H9 (cell line): ENCODE measurements at regions not wholly inside any gene's neighbourhood (a gene's known extent, or its start where the extent isn't known, plus 50 kb on each side); places are given as distances from the start of the nearest gene placed in this dataset.

Experiments used
- DNase-seq: peaks from one replicate; pipeline ENCODE4 v3.0.0-alpha.2; 2017
- H2AFZ ChIP-seq: one replicate; pipeline ENCODE4 v1.6.1; 2013; ENCODE audit warnings: mild to moderate bottlenecking, low read length, control low read depth, moderate library complexity
- H2AK5ac ChIP-seq: 2 replicates; pipeline ENCODE4 v1.6.1; 2013; ENCODE audit warnings: low read length, control low read depth, mixed read lengths; ENCODE audit not compliant: insufficient read length
- H2BK120ac ChIP-seq: one replicate; pipeline ENCODE4 v1.6.1; 2013; ENCODE audit warnings: low read depth, mild to moderate bottlenecking, low read length, control low read depth, inconsistent platforms; ENCODE audit not compliant: poor library complexity, severe bottlenecking
- H2BK12ac ChIP-seq: 2 replicates; pipeline ENCODE4 v1.6.1; 2013; ENCODE audit warnings: low read length, control low read depth, mixed read lengths, low read depth; ENCODE audit not compliant: insufficient read length
- H2BK15ac ChIP-seq: 2 replicates; pipeline ENCODE4 v1.6.1; 2013; ENCODE audit warnings: low read depth, low read length, control low read depth
- H2BK20ac ChIP-seq: one replicate; pipeline ENCODE4 v1.6.1; 2013; ENCODE audit warnings: low read depth, mild to moderate bottlenecking, low read length, control low read depth, inconsistent platforms; ENCODE audit not compliant: poor library complexity, severe bottlenecking
- H2BK5ac ChIP-seq: 2 replicates; pipeline ENCODE4 v1.6.1; 2013; ENCODE audit warnings: low read length, control low read depth, mixed read lengths; ENCODE audit not compliant: insufficient read length
- H3K14ac ChIP-seq: 2 replicates; pipeline ENCODE4 v1.6.1; 2013; ENCODE audit warnings: low read length, control low read depth; ENCODE audit not compliant: insufficient read depth
- H3K18ac ChIP-seq: 2 replicates; pipeline ENCODE4 v1.6.1; 2013; ENCODE audit warnings: low read depth, mild to moderate bottlenecking, mixed read lengths, low read length, control low read depth; ENCODE audit not compliant: insufficient read length
- H3K23ac ChIP-seq: 2 replicates; pipeline ENCODE4 v1.6.1; 2013; ENCODE audit warnings: low read length, control low read depth, mixed read lengths, low read depth; ENCODE audit not compliant: insufficient read length
- H3K23me2 ChIP-seq: 2 replicates; pipeline ENCODE4 v1.6.1; 2013; ENCODE audit warnings: low read depth, mild to moderate bottlenecking, mixed read lengths, low read length, control low read depth; ENCODE audit not compliant: insufficient read length, poor library complexity, severe bottlenecking
- H3K27ac ChIP-seq: 2 replicates; pipeline ENCODE4 v1.5.1; 2013; ENCODE audit warnings: low read length, control low read depth, mixed read lengths, low read depth; ENCODE audit not compliant: insufficient read length
- H3K27me3 ChIP-seq: 2 replicates; pipeline ENCODE4 v1.6.1; 2013; ENCODE audit warnings: low read length, control low read depth, inconsistent platforms; ENCODE audit not compliant: insufficient read depth
- H3K4ac ChIP-seq: 2 replicates; pipeline ENCODE4 v1.6.1; 2013; ENCODE audit warnings: low read depth, mild to moderate bottlenecking, control low read depth, inconsistent platforms, low read length, moderate library complexity
- H3K4me1 ChIP-seq: 2 replicates; pipeline ENCODE4 v1.6.1; 2013; ENCODE audit warnings: low read length, control low read depth, inconsistent platforms; ENCODE audit not compliant: insufficient read depth
- H3K4me2 ChIP-seq: 2 replicates; pipeline ENCODE4 v1.6.1; 2013; ENCODE audit warnings: low read length, control low read depth, mixed read lengths; ENCODE audit not compliant: insufficient read length, insufficient read depth
- H3K56ac ChIP-seq: 2 replicates; pipeline ENCODE4 v1.6.1; 2013; ENCODE audit warnings: low read depth, mild to moderate bottlenecking, mixed read lengths, low read length, control low read depth; ENCODE audit not compliant: insufficient read length
- H3K79me1 ChIP-seq: 2 replicates; pipeline ENCODE4 v1.6.1; 2013; ENCODE audit warnings: low read depth, mild to moderate bottlenecking, moderate library complexity, low read length, control low read depth, inconsistent platforms; ENCODE audit not compliant: insufficient read depth, poor library complexity, severe bottlenecking
- H3K79me2 ChIP-seq: 2 replicates; pipeline ENCODE4 v1.6.1; 2013; ENCODE audit warnings: low read length, control low read depth, inconsistent platforms; ENCODE audit not compliant: insufficient read depth
- H3K9ac ChIP-seq: 2 replicates; pipeline ENCODE4 v1.6.1; 2013; ENCODE audit warnings: low read length, control low read depth, mixed read lengths; ENCODE audit not compliant: insufficient read length; ENCODE audit errors: extremely low read depth
- H3K9me3 ChIP-seq: one replicate; pipeline ENCODE4 v1.6.1; 2013; ENCODE audit warnings: low read depth, low read length, inconsistent platforms; ENCODE audit not compliant: control insufficient read depth
- H3T11ph ChIP-seq: one replicate; pipeline ENCODE4 v1.6.1; 2013; ENCODE audit warnings: mild to moderate bottlenecking, low read length, control low read depth, inconsistent platforms
- H4K20me1 ChIP-seq: one replicate; pipeline ENCODE4 v1.6.1; 2013; ENCODE audit not compliant: control insufficient read depth, insufficient read length, insufficient read depth
- H4K5ac ChIP-seq: 2 replicates; pipeline ENCODE4 v1.6.1; 2013; ENCODE audit warnings: low read depth, mild to moderate bottlenecking, mixed read lengths, low read length, control low read depth; ENCODE audit not compliant: insufficient read length
- H4K8ac ChIP-seq: replicated peaks from 2 replicates; pipeline ENCODE4 v1.6.1; 2013; ENCODE audit warnings: low read length, control low read depth, mixed read lengths, low read depth; ENCODE audit not compliant: insufficient read length
- H4K91ac ChIP-seq: 2 replicates; pipeline ENCODE4 v1.6.1; 2013; ENCODE audit warnings: low read depth, mild to moderate bottlenecking, moderate library complexity, mixed read lengths, low read length, control low read depth; ENCODE audit not compliant: insufficient read length
- H3K27ac Mint-ChIP-seq, 3 experiments: 2 replicates in 2 of 3; 3 replicates in 1 of 3; pipeline ENCODE4 v1.8.0; 2020 to 2021; ENCODE audit warnings: mixed read lengths in 3 of 3, mild to moderate bottlenecking in 1 of 3, moderate library complexity in 1 of 3
- H3K27me3 Mint-ChIP-seq: 2 replicates; pipeline ENCODE4 v1.8.0; 2021; ENCODE audit warnings: low read depth, mild to moderate bottlenecking, moderate library complexity, mixed read lengths
- H3K36me3 Mint-ChIP-seq, 3 experiments: 2 replicates in 2 of 3; 3 replicates in 1 of 3; pipeline ENCODE4 v1.8.0; 2020 to 2021; ENCODE audit warnings: low read depth in 3 of 3, mixed read lengths in 3 of 3; ENCODE audit not compliant: insufficient read depth in 1 of 3
- H3K4me1 Mint-ChIP-seq, 2 experiments: 2 replicates each; pipeline ENCODE4 v1.8.0; 2020; ENCODE audit warnings: mixed read lengths in 2 of 2
- H3K4me3 Mint-ChIP-seq, 2 experiments: 2 replicates in 1 of 2; 3 replicates in 1 of 2; pipeline ENCODE4 v1.8.0; 2020 to 2021; ENCODE audit warnings: mild to moderate bottlenecking in 2 of 2, mixed read lengths in 2 of 2, moderate library complexity in 1 of 2
- H3K9me3 Mint-ChIP-seq, 2 experiments: 2 replicates in 1 of 2; 3 replicates in 1 of 2; pipeline ENCODE4 v1.8.0; 2020; ENCODE audit warnings: mild to moderate bottlenecking in 2 of 2, mixed read lengths in 2 of 2, moderate library complexity in 1 of 2
- WGBS: extraction: QIAGEN DNeasy Blood & Tissue Kit; methylation state at CpG from one replicate; pipeline ENCODE4 v1.1.7; 2013; ENCODE audit warnings: missing lambda C conversion rate, low lambda C conversion rate, mixed read lengths; ENCODE audit not compliant: insufficient read length; ENCODE audit errors: extremely low coverage; 5-methylcytosine and 5-hydroxymethylcytosine counted together
- TF ChIP-seq, protein P1 (sequence below): fragments of 200-600 bp; sonication (generic); conservative IDR thresholded peaks from 3 replicates; pipeline ENCODE4 v1.8.0; 2021; ENCODE audit warnings: antibody characterized with exemption, mild to moderate bottlenecking

DNA sequence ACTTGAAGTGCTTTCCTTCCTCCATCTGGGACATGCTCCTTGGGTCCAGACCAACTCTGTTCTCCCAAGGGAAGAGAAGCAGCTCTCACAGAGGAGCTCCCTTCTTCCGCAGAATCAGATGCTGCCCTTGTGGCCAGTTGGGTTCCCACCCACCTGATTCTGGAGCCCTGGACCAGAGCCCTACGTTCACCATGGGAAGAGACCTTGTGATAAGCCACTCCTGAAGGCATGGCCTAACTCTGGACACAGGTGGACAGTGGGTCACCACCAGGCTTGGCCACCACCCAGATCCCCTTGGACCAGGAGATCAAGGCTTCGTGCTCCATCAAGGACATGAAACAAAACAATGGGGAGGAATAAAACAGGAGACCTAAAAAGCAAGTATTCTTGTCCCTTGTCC is 172.2 kb downstream of the RPLP1 start:
- H2AFZ ChIP-seq, result no peak overlapping the region
- no peak overlapping the region for H3K14ac ChIP-seq
- no peak overlapping the region for H2BK120ac ChIP-seq
- H3K18ac ChIP-seq, result no peak overlapping the region
- no peaks in the 10 kb centered on the region for H4K20me1 ChIP-seq
- H2BK20ac ChIP-seq, result no peak overlapping the region
- no peak overlapping the region for H3K9ac ChIP-seq
- H2BK5ac ChIP-seq, result no peak overlapping the region
- no peaks in the 10 kb centered on the region for H3K79me2 ChIP-seq
- H3K23ac ChIP-seq, result no peak overlapping the region
- WGBS, result no CpG with 5 or more reads among the region's 3 CpGs
- H2BK15ac ChIP-seq, result no peak overlapping the region
- H4K5ac ChIP-seq, result no peak overlapping the region
- no peak overlapping the region for H2AK5ac ChIP-seq
- no peak overlapping the region for H4K8ac ChIP-seq
- TF ChIP-seq, protein P1, sequence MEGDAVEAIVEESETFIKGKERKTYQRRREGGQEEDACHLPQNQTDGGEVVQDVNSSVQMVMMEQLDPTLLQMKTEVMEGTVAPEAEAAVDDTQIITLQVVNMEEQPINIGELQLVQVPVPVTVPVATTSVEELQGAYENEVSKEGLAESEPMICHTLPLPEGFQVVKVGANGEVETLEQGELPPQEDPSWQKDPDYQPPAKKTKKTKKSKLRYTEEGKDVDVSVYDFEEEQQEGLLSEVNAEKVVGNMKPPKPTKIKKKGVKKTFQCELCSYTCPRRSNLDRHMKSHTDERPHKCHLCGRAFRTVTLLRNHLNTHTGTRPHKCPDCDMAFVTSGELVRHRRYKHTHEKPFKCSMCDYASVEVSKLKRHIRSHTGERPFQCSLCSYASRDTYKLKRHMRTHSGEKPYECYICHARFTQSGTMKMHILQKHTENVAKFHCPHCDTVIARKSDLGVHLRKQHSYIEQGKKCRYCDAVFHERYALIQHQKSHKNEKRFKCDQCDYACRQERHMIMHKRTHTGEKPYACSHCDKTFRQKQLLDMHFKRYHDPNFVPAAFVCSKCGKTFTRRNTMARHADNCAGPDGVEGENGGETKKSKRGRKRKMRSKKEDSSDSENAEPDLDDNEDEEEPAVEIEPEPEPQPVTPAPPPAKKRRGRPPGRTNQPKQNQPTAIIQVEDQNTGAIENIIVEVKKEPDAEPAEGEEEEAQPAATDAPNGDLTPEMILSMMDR, result no peak
- peaks cover 3 to 22% (median 5%) of the 10 kb centered on the region in 3 experiments; a peak in 4 of 7 replicates for H3K36me3 Mint-ChIP-seq
- no peaks in the 10 kb centered on the region for H3K9me3 ChIP-seq
- H4K91ac ChIP-seq, result no peak overlapping the region
- H3K9me3 Mint-ChIP-seq, result peaks cover 25 to 27% of the 10 kb centered on the region in 2 experiments
- no peak overlapping the region for H3K4ac ChIP-seq
- no peak overlapping the region for H3K4me2 ChIP-seq
- no peak overlapping the region for H3K27ac Mint-ChIP-seq
- H3K27me3 Mint-ChIP-seq, result peaks cover 22% of the 10 kb centered on the region
- no peak overlapping the region for H3T11ph ChIP-seq
- no peak overlapping the region for H3K4me3 Mint-ChIP-seq
- H3K79me1 ChIP-seq, result no peaks in the 10 kb centered on the region
- no peak for DNase-seq
- H3K56ac ChIP-seq, result no peak overlapping the region
- H2BK12ac ChIP-seq, result no peak overlapping the region
- H3K27me3 ChIP-seq, result no peaks in the 10 kb centered on the region
- H3K4me1 ChIP-seq, result no peaks in the 10 kb centered on the region
- no peak overlapping the region for H3K27ac ChIP-seq
- H3K4me1 Mint-ChIP-seq, result no peaks in the 10 kb centered on the region
- no peaks in the 10 kb centered on the region for H3K23me2 ChIP-seq
